ENCODE measurements at regions not wholly inside any gene's neighbourhood (a gene's known extent, or its start where the extent isn't known, plus 50 kb on each side); places are given as distances from the start of the nearest gene placed in this dataset.

DNA sequence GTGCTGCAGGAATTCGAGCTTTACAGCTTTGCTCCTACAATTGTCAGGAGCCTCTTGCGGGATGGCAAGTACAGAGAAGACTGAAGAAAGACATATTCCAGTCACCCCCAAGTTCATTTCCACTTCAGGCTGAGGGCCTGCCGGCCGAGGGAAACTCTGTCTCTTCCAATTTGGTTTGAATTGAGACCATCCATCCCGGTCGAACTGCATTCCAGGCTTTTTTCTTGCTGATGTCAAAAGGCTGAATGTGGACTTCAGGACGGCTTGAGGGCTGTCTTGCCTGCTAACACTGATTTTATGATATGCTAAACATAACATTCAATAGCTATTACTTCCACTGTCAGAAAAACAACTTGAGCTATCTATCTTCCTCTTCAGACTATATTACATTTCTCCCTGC, 79.8 kb upstream of the PLXNA2 start:
- H3K9me3 ChIP-seq = no peaks in the 10 kb centered on the region
- DNase-seq (ENCODE audit: extremely low spot score in 2 of 2) = no peak
- H3K4me3 ChIP-seq = no peak overlapping the region
- intact Hi-C loops (cut with DNase I) = no loop called here
- H3K27me3 ChIP-seq = no peaks in the 10 kb centered on the region
- TF ChIP-seq POLR2A (IDR thresholded peaks at IDR 0.05) = no peak
- TF ChIP-seq POLR2AphosphoS5 (IDR thresholded peaks at IDR 0.05; ENCODE audit: insufficient read depth in 1 of 2, low read depth in 1 of 2) = no peak
- TF ChIP-seq CTCF (IDR thresholded peaks at IDR 0.05) = no peak
- H3K27ac ChIP-seq = no peak overlapping the region
- no peaks in the 10 kb centered on the region for H3K36me3 ChIP-seq
- no peaks in the 10 kb centered on the region for H3K4me1 ChIP-seq

DNA sequence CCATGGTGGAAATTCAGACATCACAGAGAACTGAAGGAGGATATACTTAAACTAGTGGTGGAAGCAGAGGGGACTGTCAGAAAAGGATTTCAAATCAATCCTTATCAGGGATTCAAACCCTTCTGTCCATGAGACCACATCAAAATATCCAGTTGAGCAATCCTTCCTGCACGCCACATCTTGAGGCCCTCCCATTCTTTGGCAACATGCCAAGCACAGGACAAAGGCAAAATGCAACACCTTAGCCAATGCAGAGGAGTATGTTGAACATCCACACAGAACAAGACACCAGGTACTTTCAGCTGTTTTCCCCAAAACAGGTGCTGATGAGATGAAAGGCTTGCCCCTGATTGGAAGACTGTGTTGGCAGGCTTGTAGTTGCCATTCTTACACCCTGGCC, 81.8 kb upstream of the PLXNA2 start:
- TF ChIP-seq POLR2A (IDR thresholded peaks at IDR 0.05) (no peak), POLR2AphosphoS5 (IDR thresholded peaks at IDR 0.05; ENCODE audit: insufficient read depth in 1 of 2, low read depth in 1 of 2) (no peak), CTCF (IDR thresholded peaks at IDR 0.05) (no peak)
- Histone ChIP-seq H3K4me1 (no peaks in the 10 kb centered on the region), H3K4me3 (no peak overlapping the region), H3K27me3 (no peaks in the 10 kb centered on the region), H3K36me3 (no peaks in the 10 kb centered on the region), H3K9me3 (no peaks in the 10 kb centered on the region), H3K27ac (no peak overlapping the region)
- intact Hi-C loops (cut with DNase I) = no loop called here
- DNase-seq (ENCODE audit: extremely low spot score in 2 of 2) = no peak

GRCh38 chr1:208329300-208329699, 85.1 kb upstream of the PLXNA2 start:
- TF ChIP-seq POLR2AphosphoS5 (IDR thresholded peaks at IDR 0.05; ENCODE audit: insufficient read depth in 1 of 2, low read depth in 1 of 2) (no peak), POLR2A (IDR thresholded peaks at IDR 0.05) (no peak), CTCF (IDR thresholded peaks at IDR 0.05) (no peak)
- Histone ChIP-seq H3K27ac (no peak overlapping the region), H3K4me1 (no peaks in the 10 kb centered on the region), H3K36me3 (no peaks in the 10 kb centered on the region), H3K27me3 (no peaks in the 10 kb centered on the region), H3K4me3 (no peak overlapping the region), H3K9me3 (no peaks in the 10 kb centered on the region)
- no peak for DNase-seq (ENCODE audit: extremely low spot score in 2 of 2)
- intact Hi-C loops (cut with DNase I) = no loop called here

DNA sequence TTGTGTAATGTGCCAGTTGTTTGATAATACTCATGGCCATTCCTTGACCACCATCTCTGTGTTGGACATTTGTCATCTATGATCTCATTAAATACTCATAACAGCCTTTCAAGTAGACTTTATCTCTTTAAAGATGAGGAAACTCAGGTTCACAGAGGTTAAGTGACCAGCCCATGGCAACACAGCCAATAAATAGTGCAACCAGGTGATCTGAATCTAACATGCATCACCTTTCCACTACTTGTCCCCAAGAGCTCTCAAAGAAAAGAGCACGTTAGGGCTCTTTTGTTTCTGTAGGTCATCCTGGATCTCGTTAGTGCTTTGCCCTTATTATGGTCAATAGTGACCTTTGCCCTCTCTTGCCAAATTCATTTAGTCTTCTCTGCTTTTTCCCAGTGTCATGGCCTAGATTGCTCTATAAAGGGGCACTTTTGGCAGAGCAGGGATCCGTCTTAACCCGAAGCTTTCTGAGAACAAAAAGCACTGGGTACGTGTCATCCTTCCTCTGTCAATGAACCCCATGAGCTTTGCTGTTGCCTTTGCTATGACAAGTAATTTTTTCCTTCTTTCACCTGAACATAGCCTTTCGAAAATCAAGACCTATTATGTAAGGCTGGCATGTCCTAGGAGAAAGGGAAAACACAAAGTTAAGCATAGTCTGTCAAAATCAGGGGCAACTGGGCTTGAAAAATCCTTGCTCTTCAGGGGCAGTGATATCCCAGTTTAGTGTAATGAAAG, 88.0 kb upstream of the PLXNA2 start:
- intact Hi-C loops (cut with DNase I) = no loop called here
- Histone ChIP-seq H3K27me3 (no peaks in the 10 kb centered on the region), H3K27ac (no peak overlapping the region), H3K4me3 (no peak overlapping the region), H3K9me3 (no peaks in the 10 kb centered on the region), H3K4me1 (no peaks in the 10 kb centered on the region), H3K36me3 (no peaks in the 10 kb centered on the region)
- no peak for DNase-seq (ENCODE audit: extremely low spot score in 2 of 2)
- TF ChIP-seq CTCF (IDR thresholded peaks at IDR 0.05) (no peak), POLR2AphosphoS5 (IDR thresholded peaks at IDR 0.05; ENCODE audit: insufficient read depth in 1 of 2, low read depth in 1 of 2) (no peak), POLR2A (IDR thresholded peaks at IDR 0.05) (no peak)

DNA sequence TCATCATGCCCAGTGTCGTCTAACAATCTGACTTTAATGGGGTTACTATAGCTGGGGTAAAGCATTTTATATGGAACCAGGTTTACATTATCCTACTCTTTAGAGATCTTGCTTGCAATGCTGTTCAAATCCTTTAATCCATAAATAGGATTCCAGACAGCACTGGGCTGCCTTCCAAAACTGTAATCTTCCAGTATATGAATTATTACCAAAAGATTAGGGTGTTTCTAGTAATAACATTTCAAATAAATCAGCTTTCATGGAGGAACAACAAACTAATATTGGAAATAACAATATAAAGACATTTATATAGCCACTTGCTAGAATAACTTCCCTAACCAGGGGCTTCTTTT, 88.6 kb upstream of the PLXNA2 start:
- TF ChIP-seq CTCF (IDR thresholded peaks at IDR 0.05) (no peak), POLR2AphosphoS5 (IDR thresholded peaks at IDR 0.05; ENCODE audit: insufficient read depth in 1 of 2, low read depth in 1 of 2) (no peak), POLR2A (IDR thresholded peaks at IDR 0.05) (no peak)

More for the DNA sequence above, 88.6 kb upstream of the PLXNA2 start:
- H3K27ac ChIP-seq = no peak overlapping the region
- no peaks in the 10 kb centered on the region for H3K9me3 ChIP-seq
- no peaks in the 10 kb centered on the region for H3K4me1 ChIP-seq
- H3K4me3 ChIP-seq = no peak overlapping the region
- H3K36me3 ChIP-seq = no peaks in the 10 kb centered on the region
- no peak for DNase-seq (ENCODE audit: extremely low spot score in 2 of 2)
- intact Hi-C loops (cut with DNase I) = no loop called here
- H3K27me3 ChIP-seq = no peaks in the 10 kb centered on the region
